WTC11 (cell line): ENCODE measurements at regions not wholly inside any gene's neighbourhood (a gene's known extent, or its start where the extent isn't known, plus 50 kb on each side); places are given as distances from the start of the nearest gene placed in this dataset.

Source experiments
- ATAC-seq: fragments of 200-7000 bp; cut with Tn5 transposase; 2 replicates; pipeline ENCODE4 v1.10.0; 2021; ENCODE audit warnings: mild to moderate bottlenecking, moderate library complexity
- CTCF ChIA-PET: fragments of 300-600 bp; sonication (Branson Sonifier 250); formaldehyde crosslinking; loops from one replicate; lab custom pipeline; 2021; ENCODE audit warnings: antibody characterized with exemption; lab: Charles Lee
- POLR2A ChIA-PET: fragments of 350-600 bp; sonication (Branson Sonifier 250); formaldehyde crosslinking; loops from one replicate; lab custom pipeline; 2021; ENCODE audit warnings: antibody characterized with exemption; lab: Charles Lee
- DNase-seq: peaks from one replicate; pipeline ENCODE4 v3.0.0; 2021; ENCODE audit warnings: low spot score
- H3K27ac Mint-ChIP-seq: 2 replicates; pipeline ENCODE4 v1.8.0; 2021; ENCODE audit warnings: mixed read lengths
- H3K27me3 Mint-ChIP-seq: 2 replicates; pipeline ENCODE4 v1.8.0; 2021; ENCODE audit warnings: low read depth, mild to moderate bottlenecking, moderate library complexity, mixed read lengths
- H3K36me3 Mint-ChIP-seq: 2 replicates; pipeline ENCODE4 v1.8.0; 2021; ENCODE audit warnings: mixed read lengths
- H3K4me1 Mint-ChIP-seq: 2 replicates; pipeline ENCODE4 v1.8.0; 2022; ENCODE audit warnings: mixed read lengths
- H3K4me3 Mint-ChIP-seq: 2 replicates; pipeline ENCODE4 v1.8.0; 2021; ENCODE audit warnings: mild to moderate bottlenecking, moderate library complexity, mixed read lengths
- H3K9me3 Mint-ChIP-seq: 2 replicates; pipeline ENCODE4 v1.8.0; 2021; ENCODE audit warnings: mixed read lengths
- CBFB ChIP-seq: sonication (generic); formaldehyde crosslinking; IDR thresholded peaks from 2 replicates; pipeline ENCODE4 v1.8.1; 2022; ENCODE audit warnings: mild to moderate bottlenecking, low read depth, missing genetic modification reagents
- CREM ChIP-seq: sonication (generic); formaldehyde crosslinking; IDR thresholded peaks from 2 replicates; pipeline ENCODE4 v1.8.1; 2022; ENCODE audit warnings: mild to moderate bottlenecking, missing genetic modification reagents, moderate library complexity
- EMX1 ChIP-seq: fragments of 250-450 bp; sonication (Bioruptor Pico); IDR thresholded peaks from 2 replicates; pipeline ENCODE4 v1.8.0; 2021; ENCODE audit warnings: mild to moderate bottlenecking
- ETV6 ChIP-seq: sonication (generic); formaldehyde crosslinking; IDR thresholded peaks from 2 replicates; pipeline ENCODE4 v1.8.1; 2022; ENCODE audit warnings: mild to moderate bottlenecking, missing genetic modification reagents
- FOXJ3 ChIP-seq: sonication (generic); formaldehyde crosslinking; IDR thresholded peaks from 2 replicates; pipeline ENCODE4 v1.9.0; 2021; ENCODE audit warnings: missing genetic modification reagents, mild to moderate bottlenecking, borderline replicate concordance
- FOXK1 ChIP-seq: sonication (generic); formaldehyde crosslinking; IDR thresholded peaks from 2 replicates; pipeline ENCODE4 v1.8.0; 2022; ENCODE audit warnings: mild to moderate bottlenecking, moderate library complexity, missing genetic modification reagents
- GTF2I ChIP-seq: fragments of 250-450 bp; sonication (Bioruptor Pico); conservative IDR thresholded peaks from 2 replicates; pipeline ENCODE4 v1.4.0; 2021; ENCODE audit warnings: mild to moderate bottlenecking
- KAT7 ChIP-seq: sonication (generic); formaldehyde crosslinking; IDR thresholded peaks from 2 replicates; pipeline ENCODE4 v1.8.1; 2023; ENCODE audit warnings: missing genetic modification reagents, mild to moderate bottlenecking, borderline replicate concordance
- NR2C2 ChIP-seq: sonication (generic); formaldehyde crosslinking; IDR thresholded peaks from 2 replicates; pipeline ENCODE4 v1.8.0; 2022; ENCODE audit warnings: mild to moderate bottlenecking, missing genetic modification reagents
- NR3C1 ChIP-seq: sonication (generic); formaldehyde crosslinking; conservative IDR thresholded peaks from 2 replicates; pipeline ENCODE4 v1.8.1; 2023; ENCODE audit warnings: low read depth, mild to moderate bottlenecking, missing genetic modification reagents
- PRRX2 ChIP-seq: fragments of 250-450 bp; sonication (Bioruptor Pico); IDR thresholded peaks from 2 replicates; pipeline ENCODE4 v1.8.0; 2021; ENCODE audit warnings: mild to moderate bottlenecking
- RORB ChIP-seq: fragments of 250-450 bp; sonication (Bioruptor Pico); IDR thresholded peaks from 2 replicates; pipeline ENCODE4 v1.9.0; 2021; ENCODE audit warnings: mild to moderate bottlenecking
- SOX15 ChIP-seq: fragments of 250-450 bp; sonication (Bioruptor Pico); IDR thresholded peaks from 2 replicates; pipeline ENCODE4 v1.9.0; 2021; ENCODE audit warnings: mild to moderate bottlenecking
- ZBTB21 ChIP-seq: sonication (generic); formaldehyde crosslinking; IDR thresholded peaks from 2 replicates; pipeline ENCODE4 v1.8.1; 2023; ENCODE audit warnings: mild to moderate bottlenecking, missing genetic modification reagents, borderline replicate concordance
- TF ChIP-seq, protein P1 (sequence below): fragments of 250-450 bp; sonication (Bioruptor Pico); IDR thresholded peaks from 2 replicates; pipeline ENCODE4 v1.9.0; 2021; ENCODE audit warnings: moderate library complexity, mild to moderate bottlenecking, inconsistent platforms, borderline replicate concordance
- TF ChIP-seq, protein P2 (sequence below): sonication (generic); formaldehyde crosslinking; IDR thresholded peaks from 2 replicates; pipeline ENCODE4 v1.8.1; 2022; ENCODE audit warnings: missing genetic modification reagents, borderline replicate concordance
- TF ChIP-seq, protein P3 (sequence below): sonication (generic); formaldehyde crosslinking; IDR thresholded peaks from 2 replicates; pipeline ENCODE4 v1.8.1; 2022; ENCODE audit warnings: mild to moderate bottlenecking, missing genetic modification reagents, moderate library complexity, borderline replicate concordance
- TF ChIP-seq, protein P4 (sequence below): sonication (generic); formaldehyde crosslinking; IDR thresholded peaks from 2 replicates; pipeline ENCODE4 v1.8.0; 2023; ENCODE audit warnings: missing genetic modification reagents, mild to moderate bottlenecking, borderline replicate concordance
- TF ChIP-seq, protein P5 (sequence below): sonication (generic); formaldehyde crosslinking; IDR thresholded peaks from 2 replicates; pipeline ENCODE4 v1.8.1; 2023; ENCODE audit warnings: mild to moderate bottlenecking, moderate library complexity, missing genetic modification reagents
- TF ChIP-seq, protein P6 (sequence below): sonication (generic); formaldehyde crosslinking; conservative IDR thresholded peaks from 2 replicates; pipeline ENCODE4 v1.8.1; 2023; ENCODE audit warnings: mild to moderate bottlenecking, low read depth, missing genetic modification reagents, moderate library complexity

DNA sequence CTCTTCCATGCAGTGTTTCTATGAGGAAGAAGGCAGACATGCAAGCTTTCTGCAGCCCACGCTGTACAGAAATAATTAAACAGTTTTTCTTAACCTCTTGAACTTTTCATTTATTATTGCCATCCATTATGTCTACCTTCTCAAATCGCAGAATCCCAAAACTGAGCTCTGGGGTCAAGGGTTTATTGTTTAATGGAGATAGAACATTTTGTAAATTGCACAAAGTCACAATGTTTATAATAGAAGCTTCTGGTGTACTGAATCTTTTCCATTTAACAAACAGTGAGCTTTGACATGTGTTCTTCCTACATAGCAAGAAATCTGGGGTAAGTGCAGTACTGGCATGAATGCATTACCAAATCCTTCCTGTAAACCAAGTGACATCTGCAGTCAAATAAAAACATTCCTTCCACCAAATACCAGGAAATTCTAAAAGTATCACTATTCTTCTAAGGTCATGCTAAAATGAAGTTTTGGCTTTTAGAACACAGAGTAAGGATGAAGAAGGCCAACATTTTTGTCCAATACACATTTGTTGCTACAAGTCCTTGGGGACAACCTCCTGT, 385.3 kb upstream of the DDHD1 start:
- CTCF ChIA-PET, result interaction anchor here (1.0 to 3.4 kb wide), 8 partner anchors 13 to 810 kb away, joined by 3 to 36 read pairs (median 7); no protein-coding TSS in a partner anchor
- H3K36me3 Mint-ChIP-seq, result no peaks in the 10 kb centered on the region
- POLR2A ChIA-PET, result no interaction called here
- no peaks in the 10 kb centered on the region for H3K27me3 Mint-ChIP-seq
- peaks cover 8% of the 10 kb centered on the region; the same call in 1 of the 2 replicates for H3K4me1 Mint-ChIP-seq
- H3K27ac Mint-ChIP-seq, result no peak overlapping the region
- TF ChIP-seq ETV6, result no peak
- TF ChIP-seq CREM, result no peak
- no peak for TF ChIP-seq RORB (CRISPR knock-in tag)
- no peak for TF ChIP-seq SOX15 (CRISPR knock-in tag)
- TF ChIP-seq FOXJ3 (CRISPR knock-in tag), result no peak
- TF ChIP-seq KAT7 (CRISPR knock-in tag), result no peak
- TF ChIP-seq FOXK1 (CRISPR knock-in tag), result no peak
- DNase-seq (no peak), ATAC-seq (no peak)
- no peaks in the 10 kb centered on the region for H3K9me3 Mint-ChIP-seq
- no peak overlapping the region for H3K4me3 Mint-ChIP-seq

DNA sequence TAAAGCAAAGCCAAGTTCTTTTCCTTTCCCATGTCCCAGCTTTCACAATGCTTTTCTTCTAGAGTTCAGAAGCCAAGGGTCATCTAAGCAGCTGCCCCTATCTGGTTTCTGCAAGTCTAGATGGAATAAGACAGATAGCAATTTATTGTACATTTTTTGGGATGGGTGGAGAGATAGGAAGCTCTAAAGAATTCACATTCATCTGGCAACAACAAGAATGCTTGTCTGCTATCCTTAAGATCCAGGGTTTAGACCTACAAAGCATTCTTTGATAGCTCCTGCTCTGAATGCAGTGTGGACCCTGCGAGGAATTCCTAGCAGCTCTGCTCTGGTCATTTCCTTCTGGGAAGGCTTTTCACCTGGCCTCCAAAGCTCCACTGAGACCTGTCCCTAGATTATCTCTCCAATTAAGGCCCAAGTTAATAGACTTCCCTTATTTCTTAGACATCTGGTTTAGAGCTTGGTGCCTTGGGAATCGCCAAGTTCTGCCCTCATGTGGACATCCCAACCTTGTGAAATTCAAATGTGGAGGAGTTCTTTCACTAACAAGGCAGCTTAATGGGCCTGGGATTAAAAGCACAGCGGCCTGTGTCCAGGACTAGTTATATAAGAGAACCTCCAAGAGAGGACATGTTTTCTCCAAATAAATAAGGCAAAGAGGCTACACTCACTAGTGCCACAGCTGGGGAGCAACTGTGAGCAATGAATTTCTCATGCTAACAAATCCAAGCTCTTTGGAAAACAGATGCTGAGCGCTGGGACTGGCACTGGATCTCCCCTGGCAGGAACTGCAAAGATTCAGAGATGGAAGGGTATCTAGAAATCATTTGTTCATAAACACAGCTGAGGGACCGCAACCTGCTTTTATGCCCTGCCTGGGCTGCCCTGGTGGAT, 384.5 kb upstream of the DDHD1 start:
- Mint-ChIP-seq H3K36me3 (no peaks in the 10 kb centered on the region), H3K4me3 (no peak overlapping the region), H3K27me3 (no peaks in the 10 kb centered on the region), H3K9me3 (no peaks in the 10 kb centered on the region), H3K4me1 (peaks cover 8% of the 10 kb centered on the region; the same call in 1 of the 2 replicates), H3K27ac (no peak overlapping the region)
- ATAC-seq (no peak), DNase-seq (no peak)
- POLR2A ChIA-PET, result no interaction called here
- CTCF ChIA-PET, result interaction anchor here (0.6 to 3.4 kb wide), 7 partner anchors 12 to 811 kb away, joined by 3 to 36 read pairs (median 6); no protein-coding TSS in a partner anchor
- TF ChIP-seq CBFB (CRISPR knock-in tag) (no peak), PRRX2 (CRISPR knock-in tag) (no peak), EMX1 (no peak), GTF2I (CRISPR knock-in tag) (no peak), NR2C2 (no peak), NR3C1 (CRISPR knock-in tag) (no peak), ETV6 (no peak), ZBTB21 (CRISPR knock-in tag) (no peak)
- TF ChIP-seq, protein P1, sequence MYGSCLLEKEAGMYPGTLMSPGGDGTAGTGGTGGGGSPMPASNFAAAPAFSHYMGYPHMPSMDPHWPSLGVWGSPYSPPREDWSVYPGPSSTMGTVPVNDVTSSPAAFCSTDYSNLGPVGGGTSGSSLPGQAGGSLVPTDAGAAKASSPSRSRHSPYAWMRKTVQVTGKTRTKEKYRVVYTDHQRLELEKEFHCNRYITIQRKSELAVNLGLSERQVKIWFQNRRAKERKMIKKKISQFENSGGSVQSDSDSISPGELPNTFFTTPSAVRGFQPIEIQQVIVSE (CRISPR knock-in tag), result no peak
- TF ChIP-seq, protein P2, sequence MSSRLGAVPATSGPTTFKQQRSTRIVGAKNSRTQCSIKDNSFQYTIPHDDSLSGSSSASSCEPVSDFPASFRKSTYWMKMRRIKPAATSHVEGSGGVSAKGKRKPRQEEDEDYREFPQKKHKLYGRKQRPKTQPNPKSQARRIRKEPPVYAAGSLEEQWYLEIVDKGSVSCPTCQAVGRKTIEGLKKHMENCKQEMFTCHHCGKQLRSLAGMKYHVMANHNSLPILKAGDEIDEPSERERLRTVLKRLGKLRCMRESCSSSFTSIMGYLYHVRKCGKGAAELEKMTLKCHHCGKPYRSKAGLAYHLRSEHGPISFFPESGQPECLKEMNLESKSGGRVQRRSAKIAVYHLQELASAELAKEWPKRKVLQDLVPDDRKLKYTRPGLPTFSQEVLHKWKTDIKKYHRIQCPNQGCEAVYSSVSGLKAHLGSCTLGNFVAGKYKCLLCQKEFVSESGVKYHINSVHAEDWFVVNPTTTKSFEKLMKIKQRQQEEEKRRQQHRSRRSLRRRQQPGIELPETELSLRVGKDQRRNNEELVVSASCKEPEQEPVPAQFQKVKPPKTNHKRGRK (CRISPR knock-in tag), result no peak
- TF ChIP-seq, protein P3, sequence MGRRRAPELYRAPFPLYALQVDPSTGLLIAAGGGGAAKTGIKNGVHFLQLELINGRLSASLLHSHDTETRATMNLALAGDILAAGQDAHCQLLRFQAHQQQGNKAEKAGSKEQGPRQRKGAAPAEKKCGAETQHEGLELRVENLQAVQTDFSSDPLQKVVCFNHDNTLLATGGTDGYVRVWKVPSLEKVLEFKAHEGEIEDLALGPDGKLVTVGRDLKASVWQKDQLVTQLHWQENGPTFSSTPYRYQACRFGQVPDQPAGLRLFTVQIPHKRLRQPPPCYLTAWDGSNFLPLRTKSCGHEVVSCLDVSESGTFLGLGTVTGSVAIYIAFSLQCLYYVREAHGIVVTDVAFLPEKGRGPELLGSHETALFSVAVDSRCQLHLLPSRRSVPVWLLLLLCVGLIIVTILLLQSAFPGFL (CRISPR knock-in tag), result no peak
- TF ChIP-seq, protein P4, sequence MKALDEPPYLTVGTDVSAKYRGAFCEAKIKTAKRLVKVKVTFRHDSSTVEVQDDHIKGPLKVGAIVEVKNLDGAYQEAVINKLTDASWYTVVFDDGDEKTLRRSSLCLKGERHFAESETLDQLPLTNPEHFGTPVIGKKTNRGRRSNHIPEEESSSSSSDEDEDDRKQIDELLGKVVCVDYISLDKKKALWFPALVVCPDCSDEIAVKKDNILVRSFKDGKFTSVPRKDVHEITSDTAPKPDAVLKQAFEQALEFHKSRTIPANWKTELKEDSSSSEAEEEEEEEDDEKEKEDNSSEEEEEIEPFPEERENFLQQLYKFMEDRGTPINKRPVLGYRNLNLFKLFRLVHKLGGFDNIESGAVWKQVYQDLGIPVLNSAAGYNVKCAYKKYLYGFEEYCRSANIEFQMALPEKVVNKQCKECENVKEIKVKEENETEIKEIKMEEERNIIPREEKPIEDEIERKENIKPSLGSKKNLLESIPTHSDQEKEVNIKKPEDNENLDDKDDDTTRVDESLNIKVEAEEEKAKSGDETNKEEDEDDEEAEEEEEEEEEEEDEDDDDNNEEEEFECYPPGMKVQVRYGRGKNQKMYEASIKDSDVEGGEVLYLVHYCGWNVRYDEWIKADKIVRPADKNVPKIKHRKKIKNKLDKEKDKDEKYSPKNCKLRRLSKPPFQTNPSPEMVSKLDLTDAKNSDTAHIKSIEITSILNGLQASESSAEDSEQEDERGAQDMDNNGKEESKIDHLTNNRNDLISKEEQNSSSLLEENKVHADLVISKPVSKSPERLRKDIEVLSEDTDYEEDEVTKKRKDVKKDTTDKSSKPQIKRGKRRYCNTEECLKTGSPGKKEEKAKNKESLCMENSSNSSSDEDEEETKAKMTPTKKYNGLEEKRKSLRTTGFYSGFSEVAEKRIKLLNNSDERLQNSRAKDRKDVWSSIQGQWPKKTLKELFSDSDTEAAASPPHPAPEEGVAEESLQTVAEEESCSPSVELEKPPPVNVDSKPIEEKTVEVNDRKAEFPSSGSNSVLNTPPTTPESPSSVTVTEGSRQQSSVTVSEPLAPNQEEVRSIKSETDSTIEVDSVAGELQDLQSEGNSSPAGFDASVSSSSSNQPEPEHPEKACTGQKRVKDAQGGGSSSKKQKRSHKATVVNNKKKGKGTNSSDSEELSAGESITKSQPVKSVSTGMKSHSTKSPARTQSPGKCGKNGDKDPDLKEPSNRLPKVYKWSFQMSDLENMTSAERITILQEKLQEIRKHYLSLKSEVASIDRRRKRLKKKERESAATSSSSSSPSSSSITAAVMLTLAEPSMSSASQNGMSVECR (CRISPR knock-in tag), result no peak
- TF ChIP-seq, protein P5, sequence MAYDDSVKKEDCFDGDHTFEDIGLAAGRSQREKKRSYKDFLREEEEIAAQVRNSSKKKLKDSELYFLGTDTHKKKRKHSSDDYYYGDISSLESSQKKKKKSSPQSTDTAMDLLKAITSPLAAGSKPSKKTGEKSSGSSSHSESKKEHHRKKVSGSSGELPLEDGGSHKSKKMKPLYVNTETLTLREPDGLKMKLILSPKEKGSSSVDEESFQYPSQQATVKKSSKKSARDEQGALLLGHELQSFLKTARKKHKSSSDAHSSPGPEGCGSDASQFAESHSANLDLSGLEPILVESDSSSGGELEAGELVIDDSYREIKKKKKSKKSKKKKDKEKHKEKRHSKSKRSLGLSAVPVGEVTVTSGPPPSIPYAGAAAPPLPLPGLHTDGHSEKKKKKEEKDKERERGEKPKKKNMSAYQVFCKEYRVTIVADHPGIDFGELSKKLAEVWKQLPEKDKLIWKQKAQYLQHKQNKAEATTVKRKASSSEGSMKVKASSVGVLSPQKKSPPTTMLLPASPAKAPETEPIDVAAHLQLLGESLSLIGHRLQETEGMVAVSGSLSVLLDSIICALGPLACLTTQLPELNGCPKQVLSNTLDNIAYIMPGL (CRISPR knock-in tag), result no peak
- TF ChIP-seq, protein P6, sequence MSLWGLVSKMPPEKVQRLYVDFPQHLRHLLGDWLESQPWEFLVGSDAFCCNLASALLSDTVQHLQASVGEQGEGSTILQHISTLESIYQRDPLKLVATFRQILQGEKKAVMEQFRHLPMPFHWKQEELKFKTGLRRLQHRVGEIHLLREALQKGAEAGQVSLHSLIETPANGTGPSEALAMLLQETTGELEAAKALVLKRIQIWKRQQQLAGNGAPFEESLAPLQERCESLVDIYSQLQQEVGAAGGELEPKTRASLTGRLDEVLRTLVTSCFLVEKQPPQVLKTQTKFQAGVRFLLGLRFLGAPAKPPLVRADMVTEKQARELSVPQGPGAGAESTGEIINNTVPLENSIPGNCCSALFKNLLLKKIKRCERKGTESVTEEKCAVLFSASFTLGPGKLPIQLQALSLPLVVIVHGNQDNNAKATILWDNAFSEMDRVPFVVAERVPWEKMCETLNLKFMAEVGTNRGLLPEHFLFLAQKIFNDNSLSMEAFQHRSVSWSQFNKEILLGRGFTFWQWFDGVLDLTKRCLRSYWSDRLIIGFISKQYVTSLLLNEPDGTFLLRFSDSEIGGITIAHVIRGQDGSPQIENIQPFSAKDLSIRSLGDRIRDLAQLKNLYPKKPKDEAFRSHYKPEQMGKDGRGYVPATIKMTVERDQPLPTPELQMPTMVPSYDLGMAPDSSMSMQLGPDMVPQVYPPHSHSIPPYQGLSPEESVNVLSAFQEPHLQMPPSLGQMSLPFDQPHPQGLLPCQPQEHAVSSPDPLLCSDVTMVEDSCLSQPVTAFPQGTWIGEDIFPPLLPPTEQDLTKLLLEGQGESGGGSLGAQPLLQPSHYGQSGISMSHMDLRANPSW, result no peak
